Activated CD8-positive, alpha-beta memory T cell treated with anti-CD3 and anti-CD28 coated beads for 48 hours (primary cell): ENCODE measurements at regions not wholly inside any gene's neighbourhood (a gene's known extent, or its start where the extent isn't known, plus 50 kb on each side); places are given as distances from the start of the nearest gene placed in this dataset.

ENCODE experiments used
- DNase-seq, 3 experiments: peaks; one replicate each; pipeline ENCODE4 v3.0.0-alpha.2; 2020; ENCODE audit warnings: low read depth in 2 of 3, low spot score in 2 of 3

- no peak for DNase-seq
Observed at GRCh38 chr21:19781881-19782652, 1216.1 kb upstream of the NCAM2 start.

DNA sequence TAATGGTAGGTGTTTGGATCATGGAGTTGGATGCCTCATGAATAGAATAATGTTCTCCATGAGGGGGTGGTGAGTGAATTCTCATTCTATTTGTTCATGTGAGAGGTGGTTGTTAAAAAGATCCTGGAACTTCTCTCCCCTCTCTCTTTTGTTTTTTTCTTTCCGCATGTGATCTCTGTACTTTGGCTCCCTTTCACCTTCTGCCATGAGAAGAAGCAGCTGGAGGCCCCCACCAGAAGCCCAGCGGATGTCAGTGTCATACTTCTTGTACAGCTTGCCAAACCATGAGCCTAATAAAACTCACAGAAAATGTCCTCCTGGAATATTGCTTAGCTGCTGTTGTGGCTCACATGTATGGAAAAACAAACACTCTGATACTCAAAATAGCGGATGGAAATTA is 1212.3 kb upstream of the NCAM2 start:
- no peak for DNase-seq

DNA sequence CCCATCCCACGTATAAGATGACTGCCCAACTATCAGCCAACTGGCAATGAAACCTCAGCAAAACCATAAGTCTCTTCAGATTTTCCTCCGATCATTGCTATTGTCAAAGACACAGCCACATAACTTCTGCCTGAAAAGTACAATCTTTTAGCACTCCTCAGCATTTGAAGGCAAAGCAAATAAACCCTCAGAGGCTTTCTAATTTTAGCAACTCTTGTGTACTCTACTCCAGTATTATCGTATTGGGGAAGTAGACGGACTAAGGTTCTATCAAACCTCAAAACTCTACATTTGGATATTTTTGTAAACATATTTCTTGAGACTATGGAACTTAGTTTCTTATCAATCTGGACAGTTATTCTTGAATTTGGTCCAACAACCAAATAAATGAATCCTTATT is 1206.2 kb upstream of the NCAM2 start:
- no peak for DNase-seq

- no peak for DNase-seq
Observed at GRCh38 chr21:19807201-19807600, 1191.0 kb upstream of the NCAM2 start.

- no peak for DNase-seq
Observed at GRCh38 chr21:19810779-19811178, 1187.4 kb upstream of the NCAM2 start.

DNA sequence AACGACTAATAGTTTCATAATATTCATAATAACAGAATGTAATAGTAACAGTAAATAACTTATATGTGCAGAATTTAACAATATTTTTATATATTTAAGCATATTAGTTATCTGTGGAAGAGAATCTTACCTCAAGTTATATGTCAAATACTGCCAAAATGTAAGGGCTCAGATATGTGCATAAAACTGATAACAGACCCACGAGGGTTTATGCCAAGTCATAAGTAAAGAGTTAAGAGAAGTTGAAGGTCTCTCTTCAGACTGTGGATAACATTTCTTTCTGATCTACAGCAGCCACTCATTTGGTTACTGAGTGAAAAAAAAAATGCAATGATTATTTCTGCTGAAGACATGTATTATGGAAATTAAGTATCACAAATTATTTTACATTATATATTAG is 1167.8 kb upstream of the NCAM2 start:
- DNase-seq: no peak

- DNase-seq: no peak
Observed at GRCh38 chr21:19832551-19832950, 1165.7 kb upstream of the NCAM2 start.

GRCh38 chr21:19833082-19833481 is 1165.1 kb upstream of the NCAM2 start:
- DNase-seq: no peak

DNA sequence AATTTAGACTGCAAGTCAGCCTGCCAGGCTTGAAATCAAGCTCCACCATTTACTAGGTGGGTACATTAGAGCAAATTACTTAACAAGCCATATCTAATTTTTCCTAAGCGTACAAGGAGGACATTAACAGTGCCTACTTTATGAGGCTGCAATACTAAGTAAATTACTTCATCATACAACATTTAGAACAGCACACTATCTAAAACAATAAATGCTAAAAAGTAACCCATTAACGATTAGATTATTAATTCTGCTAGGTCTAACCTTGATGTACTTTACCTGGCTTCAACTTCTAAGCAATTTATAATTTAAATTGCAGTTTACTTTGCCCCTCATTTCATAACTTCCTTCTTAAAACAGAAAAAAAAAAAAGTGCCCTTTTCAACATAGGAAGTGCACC is 1155.6 kb upstream of the NCAM2 start:
- DNase-seq: no peak

DNA sequence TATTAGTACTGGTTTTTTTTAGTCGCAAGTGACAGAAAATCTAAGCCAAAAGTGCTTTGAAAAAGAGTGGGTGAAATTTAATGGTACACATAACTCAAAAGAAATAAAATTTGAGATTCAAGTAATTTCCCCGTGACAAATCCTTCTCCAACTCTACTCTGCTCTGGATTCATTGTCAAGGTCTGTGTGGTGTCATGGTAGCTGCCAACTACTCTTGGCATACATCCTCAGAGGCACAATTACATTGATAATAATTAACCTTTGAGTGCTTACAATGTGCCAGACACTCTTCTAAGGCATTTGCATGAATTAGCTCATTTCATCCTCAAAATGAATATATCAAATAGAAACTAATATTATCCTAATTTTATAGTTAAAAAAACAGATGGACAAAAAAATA is 1153.9 kb upstream of the NCAM2 start:
- no peak for DNase-seq

DNA sequence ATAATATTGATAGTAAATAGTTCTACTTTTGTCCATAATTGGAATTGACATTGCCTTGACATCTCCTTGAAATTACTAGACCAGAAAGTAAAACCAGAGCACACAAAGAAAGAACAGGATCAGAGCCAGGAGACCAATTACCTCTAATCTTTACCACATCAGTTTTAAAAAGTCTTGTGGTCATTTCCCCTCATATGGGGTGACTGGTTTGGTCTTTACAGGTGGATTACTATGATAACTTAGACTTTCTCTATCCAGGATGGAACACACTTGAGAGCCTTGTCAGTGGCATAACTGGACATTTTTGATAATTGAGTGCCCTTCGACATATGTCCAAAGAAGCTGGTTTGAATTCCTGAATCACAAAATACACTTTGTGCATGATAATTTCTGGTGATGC is 1148.1 kb upstream of the NCAM2 start:
- no peak for DNase-seq

- no peak for DNase-seq
Observed at GRCh38 chr21:19853061-19853460, 1145.1 kb upstream of the NCAM2 start.

DNA sequence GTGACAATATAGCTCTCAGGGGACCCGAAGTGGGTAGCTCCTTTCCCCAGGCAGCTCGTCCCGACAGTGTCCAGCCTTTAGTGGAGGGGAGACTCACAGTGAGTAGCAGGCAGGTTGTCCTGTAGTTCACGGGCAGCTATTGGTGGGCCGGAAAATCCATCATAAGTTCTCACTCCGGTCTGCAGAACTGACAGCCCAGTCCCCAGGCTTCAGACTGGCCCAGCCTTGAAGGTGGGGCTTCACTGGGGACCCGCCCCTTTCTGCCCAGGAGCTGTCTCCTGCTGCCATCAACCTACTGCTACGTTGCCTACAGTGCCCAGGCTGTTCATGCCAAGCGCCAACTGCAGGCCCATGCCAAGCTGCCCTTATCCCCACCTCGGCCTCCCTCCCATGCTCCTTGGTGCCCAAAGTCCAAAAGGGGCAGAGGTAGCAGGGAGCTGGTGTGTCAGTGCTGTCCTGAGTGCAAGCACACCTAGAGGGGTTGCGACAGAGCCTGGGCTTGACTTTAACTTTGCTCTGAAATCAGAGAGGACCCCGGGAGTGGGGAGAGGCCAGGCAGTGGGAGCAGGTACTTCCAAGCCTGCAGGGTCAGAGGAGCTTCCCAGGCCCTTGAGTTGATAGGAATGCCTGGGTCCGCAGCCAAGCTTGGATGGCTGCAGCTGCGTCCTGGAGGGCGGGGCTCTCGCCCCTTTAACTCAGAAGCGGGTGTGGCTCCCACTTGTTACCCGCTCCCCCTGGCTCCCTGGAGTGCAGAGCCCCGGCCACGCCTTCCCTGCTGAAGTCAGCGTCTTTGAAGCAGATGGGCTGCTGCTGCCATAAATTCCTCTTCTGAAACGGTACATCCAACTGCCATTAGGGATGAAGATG is 1144.3 kb upstream of the NCAM2 start:
- no peak for DNase-seq

GRCh38 chr21:19855522-19855921 is 1142.7 kb upstream of the NCAM2 start:
- DNase-seq: no peak

DNA sequence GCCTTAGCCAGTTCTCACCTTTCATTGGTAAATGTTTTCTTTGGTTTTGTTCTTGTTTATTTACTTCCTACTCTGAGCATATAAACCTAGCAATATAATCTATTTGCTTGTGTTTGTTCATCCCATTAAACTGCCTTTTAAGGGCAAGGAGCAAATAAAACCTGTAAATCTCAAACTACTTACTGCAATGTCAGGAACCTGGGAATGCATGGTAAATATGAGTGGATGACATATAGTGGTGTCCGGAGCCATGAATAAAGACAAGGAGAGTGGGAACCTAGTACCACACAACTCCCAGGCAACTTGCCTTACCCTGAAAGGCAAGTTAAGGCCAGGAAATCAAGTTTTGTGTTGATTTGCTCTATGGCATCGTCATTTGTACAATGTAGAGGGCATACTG is 1133.7 kb upstream of the NCAM2 start:
- no peak for DNase-seq

DNA sequence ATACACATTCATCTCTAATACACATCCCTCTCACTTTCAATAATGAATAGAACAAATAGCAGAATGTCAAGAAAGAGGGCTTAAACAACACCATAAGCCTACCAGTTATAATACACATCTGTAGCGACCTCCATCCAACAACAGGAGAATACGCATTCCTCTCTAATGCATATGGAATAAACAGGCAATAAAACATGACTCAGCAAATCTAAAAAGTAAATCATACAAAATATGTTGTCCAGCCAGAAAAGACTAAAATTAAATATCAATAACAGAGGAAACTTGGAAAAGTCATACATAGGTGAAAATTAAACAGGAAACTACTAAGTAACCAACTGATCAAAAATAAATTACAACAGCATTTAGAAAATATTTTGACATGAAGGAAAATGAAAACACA is 1127.5 kb upstream of the NCAM2 start:
- DNase-seq: no peak

DNA sequence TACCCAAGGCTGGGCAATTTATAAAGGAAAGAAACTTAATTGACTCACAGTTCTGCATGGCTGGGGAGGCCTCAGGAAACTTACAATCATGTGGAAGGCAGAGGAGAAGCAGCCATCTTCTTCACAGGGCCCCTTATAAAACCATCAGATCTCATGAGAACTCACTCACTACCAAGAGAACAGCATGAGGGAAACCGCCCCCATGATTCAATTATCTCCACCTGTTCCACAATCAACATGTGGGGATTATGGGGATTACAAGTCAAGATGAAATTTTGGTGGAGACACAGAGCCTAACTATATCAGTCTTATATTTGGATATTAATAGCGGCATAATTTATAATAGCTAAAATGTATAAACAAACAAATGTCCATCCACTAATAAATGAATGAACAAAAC is 1123.7 kb upstream of the NCAM2 start:
- no peak for DNase-seq

GRCh38 chr21:19878133-19878532 is 1120.1 kb upstream of the NCAM2 start:
- no peak for DNase-seq

DNA sequence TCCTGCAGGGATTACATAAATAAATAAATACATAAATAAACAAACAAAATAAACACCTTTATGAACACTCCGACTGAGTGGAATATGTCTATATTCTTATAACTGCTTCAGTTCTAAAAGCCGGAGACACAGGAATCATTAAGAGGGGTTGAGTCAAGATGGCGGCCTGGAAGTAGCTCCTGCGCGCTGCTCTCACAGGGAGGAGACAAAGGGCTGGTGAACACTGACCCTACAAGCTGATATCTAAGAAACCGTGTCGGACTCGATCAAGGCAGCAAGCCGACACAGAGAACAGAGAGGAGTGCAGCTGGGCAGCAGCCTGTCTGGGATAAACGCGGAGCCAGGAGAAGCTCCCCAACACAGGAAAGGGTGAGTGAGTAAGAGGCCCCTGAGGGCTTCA is 1098.6 kb upstream of the NCAM2 start:
- DNase-seq: no peak

- DNase-seq: no peak
Observed at GRCh38 chr21:19900149-19900548, 1098.1 kb upstream of the NCAM2 start.

GRCh38 chr21:19908390-19908789 is 1089.8 kb upstream of the NCAM2 start:
- no peak for DNase-seq

GRCh38 chr21:19914028-19914427 is 1084.2 kb upstream of the NCAM2 start:
- no peak for DNase-seq

GRCh38 chr21:19921211-19921610 is 1077.0 kb upstream of the NCAM2 start:
- no peak for DNase-seq
